Body of pancreas (tissue), 4 donors: ENCODE measurements at regions not wholly inside any gene's neighbourhood (a gene's known extent, or its start where the extent isn't known, plus 50 kb on each side); places are given as distances from the start of the nearest gene placed in this dataset.
"Not testable (repeated sequence)": the region's sequence is repeated elsewhere in the genome, so short reads cannot be mapped to it uniquely, and the experiment has no call there.

Source experiments
- ATAC-seq: fragments of 150-250 bp; one replicate; pipeline ENCODE4 v1.9.1; 2016
- DNase-seq, 4 donors: peaks; one replicate each; pipeline ENCODE4 v3.0.0-alpha.2; 2019
- H3K27ac ChIP-seq, 4 donors: fragments of 200-600 bp; sonication (generic); 1 replicate in 3 of 4; 2 replicates in 1 of 4; pipeline versions ENCODE4 v1.5.1 to v1.6.1; 2016 to 2019; ENCODE audit warnings: mild to moderate bottlenecking in 1 of 4, mixed read lengths in 1 of 4, moderate library complexity in 1 of 4
- H3K27me3 ChIP-seq, 2 donors: fragments of 200-600 bp; sonication (generic); one replicate each; pipeline ENCODE4 v1.6.0; 2016; ENCODE audit warnings: mild to moderate bottlenecking in 1 of 2
- H3K36me3 ChIP-seq, 2 donors: fragments of 200-600 bp; sonication (generic); replicated peaks in 1 of 2; 2 replicates each; pipeline ENCODE4 v1.5.1; 2016; ENCODE audit warnings: low read depth in 2 of 2; ENCODE audit not compliant: insufficient read depth in 1 of 2
- H3K4me1 ChIP-seq: fragments of 200-600 bp; sonication (generic); one replicate; pipeline ENCODE4 v1.6.0; 2016
- H3K4me3 ChIP-seq, 2 donors: fragments of 200-600 bp; sonication (generic); 1 replicate in 1 of 2; 2 replicates in 1 of 2; pipeline ENCODE4 v1.5.1; 2016 to 2019
- H3K9me3 ChIP-seq, 3 donors: fragments of 200-600 bp; sonication (generic); 1 replicate in 2 of 3; 2 replicates in 1 of 3; pipeline ENCODE4 v1.5.1; 2016
- CTCF ChIP-seq, 7 experiments: fragments of 450-650 bp in 4 of 7; fragments of 200-600 bp in 3 of 7; sonication (generic) in 3 of 7; IDR thresholded peaks; one replicate each; pipeline ENCODE4 v1.5.1; 2016 to 2019; ENCODE audit warnings: antibody characterized with exemption in 7 of 7
- POLR2A ChIP-seq, 3 donors: fragments of 450-650 bp; IDR thresholded peaks; one replicate each; pipeline ENCODE4 v1.6.1; 2016; ENCODE audit warnings: antibody characterized with exemption in 3 of 3, mild to moderate bottlenecking in 2 of 3
- WGBS, 2 donors: methylation state at CpG; one replicate each; pipeline ENCODE4 v1.1.5; 2017; 5-methylcytosine and 5-hydroxymethylcytosine counted together
- intact Hi-C: fragments of 100-400 bp; cut with DNase I; formaldehyde crosslinking; loops from one replicate; pipeline ENCODE4 v1.15.1; 2023

- intact Hi-C loops, result not testable (repeated sequence)
Measured at GRCh38 chr9:40971773-40972172, 156.7 kb downstream of the FOXD4L6 start.

GRCh38 chr9:40970340-40970739 is 158.1 kb downstream of the FOXD4L6 start:
- DNase-seq, H3K4me1 ChIP-seq, intact Hi-C loops, H3K36me3 ChIP-seq, H3K27me3 ChIP-seq, H3K27ac ChIP-seq, ATAC-seq, H3K4me3 ChIP-seq, H3K9me3 ChIP-seq: not testable (repeated sequence)
- WGBS, 2 donors, result 47 to 55% methylated on average over 5 of the region's 5 CpGs

More at GRCh38 chr9:40971773-40972172, 156.7 kb downstream of the FOXD4L6 start:
- not testable (repeated sequence) for H3K4me3 ChIP-seq, H3K4me1 ChIP-seq, H3K36me3 ChIP-seq, ATAC-seq, H3K27ac ChIP-seq, DNase-seq, H3K9me3 ChIP-seq, H3K27me3 ChIP-seq
- 59 to 64% methylated on average over 3 of the region's 3 CpGs for WGBS, 2 donors

GRCh38 chr9:40962461-40962860 is 166.0 kb downstream of the FOXD4L6 start:
- H3K4me1 ChIP-seq, H3K27ac ChIP-seq, ATAC-seq, DNase-seq, H3K27me3 ChIP-seq, H3K4me3 ChIP-seq, H3K36me3 ChIP-seq, H3K9me3 ChIP-seq, intact Hi-C loops: not testable (repeated sequence)
- 70 to 79% methylated on average over 2 to 4 of the region's 6 CpGs for WGBS, 2 donors

- H3K27me3 ChIP-seq, H3K27ac ChIP-seq, DNase-seq, ATAC-seq, intact Hi-C loops, H3K9me3 ChIP-seq, H3K4me3 ChIP-seq, H3K4me1 ChIP-seq, H3K36me3 ChIP-seq: not testable (repeated sequence)
- WGBS, 2 donors, result 87 to 91% methylated on average over 17 of the region's 17 CpGs
Measured at GRCh38 chr9:40951876-40952494, 176.5 kb downstream of the FOXD4L6 start.

GRCh38 chr9:40946228-40946627 is 182.3 kb downstream of the FOXD4L6 start:
- not testable (repeated sequence) for H3K27ac ChIP-seq, ATAC-seq

GRCh38 chr9:40942730-40943129 is 185.8 kb downstream of the FOXD4L6 start:
- H3K27ac ChIP-seq, DNase-seq, H3K4me3 ChIP-seq, ATAC-seq, H3K36me3 ChIP-seq, intact Hi-C loops, H3K27me3 ChIP-seq, H3K9me3 ChIP-seq, H3K4me1 ChIP-seq: not testable (repeated sequence)
- 65 to 68% methylated on average over 4 of the region's 4 CpGs for WGBS, 2 donors

More at GRCh38 chr9:40946228-40946627, 182.3 kb downstream of the FOXD4L6 start:
- H3K9me3 ChIP-seq, H3K36me3 ChIP-seq, DNase-seq, H3K4me3 ChIP-seq, intact Hi-C loops, H3K4me1 ChIP-seq, H3K27me3 ChIP-seq: not testable (repeated sequence)
- 89 to 96% methylated on average over 8 of the region's 8 CpGs for whole genome bisulfite sequencing, 2 donors

- H3K27me3 ChIP-seq, DNase-seq, H3K4me3 ChIP-seq, ATAC-seq, H3K36me3 ChIP-seq, H3K4me1 ChIP-seq, intact Hi-C loops, H3K27ac ChIP-seq: not testable (repeated sequence)
- 75 to 100% methylated on average over 1 of the region's 1 CpG for WGBS, 2 donors
- H3K9me3 ChIP-seq, result peaks cover 0 to 13% (median 0%) of the 10 kb centered on the region in 3 donors
Measured at GRCh38 chr9:40939888-40940209, 188.6 kb downstream of the FOXD4L6 start.

- H3K4me1 ChIP-seq, ATAC-seq, H3K27me3 ChIP-seq, H3K27ac ChIP-seq, H3K36me3 ChIP-seq, H3K4me3 ChIP-seq, DNase-seq, intact Hi-C loops: not testable (repeated sequence)
- peaks cover 0 to 17% (median 0%) of the 10 kb centered on the region in 3 donors for H3K9me3 ChIP-seq
- WGBS, 2 donors, result 77 to 84% methylated on average over 15 of the region's 15 CpGs
Measured at GRCh38 chr9:40939201-40939887, 189.1 kb downstream of the FOXD4L6 start.

- Histone ChIP-seq H3K27ac (no peak overlapping the region), H3K4me3 (no peak overlapping the region), H3K36me3 (no peaks in the 10 kb centered on the region), H3K4me1 (no peaks in the 10 kb centered on the region), H3K9me3 (peaks cover 0 to 31% (median 0%) of the 10 kb centered on the region in 3 donors), H3K27me3 (no peaks in the 10 kb centered on the region)
- intact Hi-C loops, result no loop called here
- ATAC-seq (no peak), DNase-seq (no peak)
- 71 to 77% methylated on average over 7 of the region's 7 CpGs for WGBS, 2 donors
- TF ChIP-seq POLR2A (IDR thresholded peaks at IDR 0.05) (no peak), CTCF (IDR thresholded peaks at IDR 0.05) (no peak)
Measured at GRCh38 chr9:40935336-40935735, 193.1 kb downstream of the FOXD4L6 start.

GRCh38 chr9:40934480-40934879 is 194.0 kb downstream of the FOXD4L6 start:
- H3K27me3 ChIP-seq, ATAC-seq, H3K4me1 ChIP-seq, H3K36me3 ChIP-seq, H3K27ac ChIP-seq, DNase-seq, intact Hi-C loops, H3K4me3 ChIP-seq: not testable (repeated sequence)
- 90 to 91% methylated on average over 3 of the region's 3 CpGs for WGBS, 2 donors
- peaks cover 0 to 40% (median 0%) of the 10 kb centered on the region in 3 donors for H3K9me3 ChIP-seq

- H3K27me3 ChIP-seq, H3K27ac ChIP-seq, intact Hi-C loops, ATAC-seq, DNase-seq, H3K4me1 ChIP-seq, H3K4me3 ChIP-seq, H3K36me3 ChIP-seq: not testable (repeated sequence)
- peaks cover 0 to 70% (median 3%) of the 10 kb centered on the region in 3 donors for H3K9me3 ChIP-seq
- WGBS, 2 donors, result 89% methylated on average over 4 of the region's 4 CpGs
Measured at GRCh38 chr9:40930426-40930825, 198.1 kb downstream of the FOXD4L6 start.
